Common myeloid progenitor, CD34-positive (primary cell): ENCODE measurements at regions not wholly inside any gene's neighbourhood (a gene's known extent, or its start where the extent isn't known, plus 50 kb on each side); places are given as distances from the start of the nearest gene placed in this dataset.

ENCODE experiments used
- CTCF ChIA-PET: fragments of 350-600 bp; sonication (Branson Sonifier 250); formaldehyde crosslinking; loops from one replicate; lab custom pipeline; 2021; ENCODE audit warnings: antibody characterized with exemption; lab: Charles Lee
- POLR2A ChIA-PET: fragments of 350-600 bp; sonication (Branson Sonifier 250); formaldehyde crosslinking; loops from one replicate; lab custom pipeline; 2021; ENCODE audit warnings: antibody characterized with exemption; lab: Charles Lee
- DNase-seq, 3 donors: peaks; one replicate each; pipeline versions ENCODE4 v3.0.0 to v3.0.0-alpha.2; 2013
- H3K27ac ChIP-seq, 2 experiments: 1 replicate in 1 of 2; 2 replicates in 1 of 2; pipeline ENCODE4 v1.7.0; 2013; ENCODE audit warnings: inconsistent platforms in 2 of 2, low read length in 2 of 2, mild to moderate bottlenecking in 2 of 2, low read depth in 1 of 2, moderate library complexity in 1 of 2; ENCODE audit not compliant: severe bottlenecking in 2 of 2, insufficient read depth in 1 of 2, poor library complexity in 1 of 2
- H3K27me3 ChIP-seq, 5 experiments: replicated peaks in 2 of 5; 1 replicate in 3 of 5; 2 replicates in 2 of 5; pipeline versions ENCODE4 v1.6.1 to v1.7.0; 2013; ENCODE audit warnings: low read length in 4 of 5, mild to moderate bottlenecking in 2 of 5, moderate library complexity in 2 of 5, inconsistent platforms in 1 of 5; ENCODE audit not compliant: insufficient read depth in 5 of 5, control insufficient read depth in 4 of 5
- H3K36me3 ChIP-seq, 4 experiments: 1 replicate in 2 of 4; 2 replicates in 2 of 4; pipeline versions ENCODE4 v1.6.1 to v1.7.0; 2013; ENCODE audit warnings: low read length in 3 of 4, control low read depth in 1 of 4, mild to moderate bottlenecking in 1 of 4; ENCODE audit not compliant: control insufficient read depth in 4 of 4, insufficient read depth in 4 of 4
- H3K4me1 ChIP-seq, 4 experiments: 1 replicate in 3 of 4; 2 replicates in 1 of 4; pipeline versions ENCODE4 v1.6.1 to v1.7.1; 2013; ENCODE audit warnings: low read length in 3 of 4, mild to moderate bottlenecking in 3 of 4, control low read depth in 1 of 4, inconsistent platforms in 1 of 4, moderate library complexity in 1 of 4; ENCODE audit not compliant: control insufficient read depth in 4 of 4, insufficient read depth in 4 of 4; ENCODE audit errors: control extremely low read depth in 1 of 4
- H3K4me3 ChIP-seq, 7 experiments: 1 replicate in 4 of 7; 2 replicates in 3 of 7; pipeline versions ENCODE4 v1.5.1 to v1.7.0; 2013; ENCODE audit warnings: mild to moderate bottlenecking in 7 of 7, low read length in 6 of 7, moderate library complexity in 6 of 7, inconsistent platforms in 2 of 7, low read depth in 2 of 7, control low read depth in 1 of 7; ENCODE audit not compliant: insufficient read depth in 4 of 7, control insufficient read depth in 1 of 7; ENCODE audit errors: extremely low read depth in 1 of 7
- H3K9me3 ChIP-seq, 5 experiments: 1 replicate in 4 of 5; 2 replicates in 1 of 5; pipeline versions ENCODE4 v1.6.1 to v1.7.1; 2013; ENCODE audit warnings: low read length in 4 of 5, mild to moderate bottlenecking in 2 of 5, inconsistent platforms in 1 of 5, low read depth in 1 of 5, moderate library complexity in 1 of 5; ENCODE audit not compliant: control insufficient read depth in 4 of 5, insufficient read depth in 2 of 5; ENCODE audit errors: control extremely low read depth in 1 of 5
- WGBS: methylation state at CpG from one replicate; pipeline ENCODE4 v1.1.5; 2013; ENCODE audit not compliant: insufficient coverage; 5-methylcytosine and 5-hydroxymethylcytosine counted together

DNA sequence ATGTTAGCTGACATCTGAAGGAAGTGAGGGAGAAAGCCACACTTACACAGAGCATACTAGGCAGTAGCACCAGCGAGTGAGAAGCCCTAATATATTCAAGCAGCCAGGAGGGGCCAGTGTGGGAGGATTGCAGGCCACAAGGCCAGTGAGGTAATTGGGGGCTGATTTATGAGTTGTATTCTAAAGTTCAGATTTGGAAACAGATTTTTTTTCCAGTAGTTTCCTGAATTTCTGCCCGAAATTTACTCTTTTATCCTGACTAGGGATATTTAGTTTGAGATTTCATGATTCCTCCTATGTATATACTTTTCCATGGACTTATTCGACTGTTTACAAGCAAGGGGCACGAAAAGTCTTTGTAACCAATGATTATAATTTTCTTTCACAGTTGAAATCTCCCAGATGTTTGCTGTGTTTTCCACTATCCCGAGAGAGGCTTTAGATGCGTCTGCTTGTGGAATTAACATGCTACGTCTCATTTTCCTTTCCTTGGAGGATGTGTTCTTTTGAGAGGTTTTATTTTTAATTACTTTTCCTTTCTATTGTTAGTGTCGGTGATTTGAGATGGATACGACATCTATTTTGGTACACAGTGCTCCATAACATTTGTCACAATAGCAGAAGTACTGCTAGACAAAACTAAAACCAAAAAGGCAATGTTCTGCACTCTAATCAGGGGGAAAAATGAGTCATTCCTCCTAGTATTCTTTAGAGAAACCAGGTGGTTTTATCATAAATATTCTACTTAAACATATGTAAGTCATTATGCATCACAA, 356.3 kb upstream of the HSF2 start:
- WGBS: 76% methylated on average over 3 of the region's 9 CpGs
- H3K36me3 ChIP-seq: no peaks in the 10 kb centered on the region
- ChIA-PET CTCF (no interaction called here), POLR2A (no interaction called here)
- no peak overlapping the region for H3K27ac ChIP-seq
- H3K4me1 ChIP-seq: no peaks in the 10 kb centered on the region
- peaks cover 0 to 3% (median 0%) of the 10 kb centered on the region in 5 experiments for H3K27me3 ChIP-seq
- no peaks in the 10 kb centered on the region for H3K9me3 ChIP-seq
- no peak for DNase-seq
- H3K4me3 ChIP-seq: no peak overlapping the region

- Histone ChIP-seq H3K4me3 (no peak overlapping the region), H3K27me3 (no peaks in the 10 kb centered on the region), H3K9me3 (no peaks in the 10 kb centered on the region), H3K36me3 (no peaks in the 10 kb centered on the region), H3K27ac (no peak overlapping the region), H3K4me1 (no peaks in the 10 kb centered on the region)
- CTCF ChIA-PET: no interaction called here
- no peak for DNase-seq
- WGBS: no CpG with 5 or more reads among the region's 3 CpGs
- POLR2A ChIA-PET: interaction anchor here (0.7 kb wide), 1 partner anchor 23 kb away, joined by 3 read pairs; no protein-coding TSS in a partner anchor
Observed at GRCh38 chr6:122048570-122048969, 350.9 kb upstream of the HSF2 start.

DNA sequence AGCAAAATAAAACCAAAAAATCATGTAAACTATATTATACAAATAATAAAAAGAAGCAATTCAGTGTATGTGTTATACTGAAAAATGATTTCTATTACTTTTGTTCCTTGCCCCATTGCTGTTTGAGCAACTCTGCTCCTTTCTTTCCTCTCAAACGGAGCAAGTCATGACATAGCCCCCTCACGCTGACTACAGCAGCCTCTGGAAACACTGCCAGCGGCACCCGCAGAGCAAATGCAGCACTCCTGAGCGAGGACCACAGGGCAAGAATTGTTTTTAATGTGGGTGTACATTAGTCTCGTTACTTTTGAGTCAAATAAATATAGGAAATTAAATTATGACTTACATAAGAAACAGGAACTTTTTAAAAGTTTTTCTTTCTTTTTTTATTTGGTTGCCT, 350.1 kb upstream of the HSF2 start:
- no peaks in the 10 kb centered on the region for H3K36me3 ChIP-seq
- no peaks in the 10 kb centered on the region for H3K4me1 ChIP-seq
- no peak for DNase-seq
- ChIA-PET POLR2A (interaction anchor here (0.7 kb wide), 1 partner anchor 22 kb away, joined by 3 read pairs; no protein-coding TSS in a partner anchor), CTCF (no interaction called here)
- no peaks in the 10 kb centered on the region for H3K27me3 ChIP-seq
- WGBS: no CpG with 5 or more reads among the region's 6 CpGs
- H3K4me3 ChIP-seq: no peak overlapping the region
- no peaks in the 10 kb centered on the region for H3K9me3 ChIP-seq
- no peak overlapping the region for H3K27ac ChIP-seq

- POLR2A ChIA-PET: no interaction called here
- CTCF ChIA-PET: no interaction called here
- DNase-seq: no peak
Observed at GRCh38 chr6:122050242-122050755, 349.2 kb upstream of the HSF2 start.

DNA sequence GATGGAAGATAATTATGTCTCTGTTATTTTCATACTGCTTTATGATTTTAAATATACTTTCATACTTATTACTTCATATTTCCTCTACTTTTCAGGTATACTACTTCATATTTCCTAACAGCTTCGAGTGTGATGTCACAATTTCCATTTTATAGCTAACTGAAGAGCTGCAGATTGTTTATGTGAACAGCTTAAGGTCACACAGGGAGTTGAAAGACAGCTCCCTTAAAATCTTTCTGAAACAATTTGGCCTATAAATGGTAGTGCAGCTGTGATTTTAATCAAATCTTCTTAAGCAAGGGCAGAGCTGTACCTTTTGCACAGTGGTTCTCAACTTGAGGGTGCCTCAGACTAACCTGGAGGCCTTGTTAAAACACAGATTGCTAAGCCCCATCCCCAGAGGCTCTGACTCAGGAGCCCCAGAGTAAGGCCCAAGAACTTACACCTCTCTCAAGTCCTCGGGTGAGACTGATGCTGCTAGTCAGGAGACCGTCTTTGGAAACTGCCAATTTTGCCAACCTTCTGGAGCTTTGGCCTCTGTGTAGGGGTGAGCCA, 347.0 kb upstream of the HSF2 start:
- ChIA-PET POLR2A (no interaction called here), CTCF (no interaction called here)
- H3K4me3 ChIP-seq: no peak overlapping the region
- no peak overlapping the region for H3K27ac ChIP-seq
- no peaks in the 10 kb centered on the region for H3K9me3 ChIP-seq
- no peaks in the 10 kb centered on the region for H3K36me3 ChIP-seq
- WGBS: 96% methylated on average over 2 of the region's 3 CpGs
- H3K27me3 ChIP-seq: no peaks in the 10 kb centered on the region
- H3K4me1 ChIP-seq: no peaks in the 10 kb centered on the region
- no peak for DNase-seq

More at GRCh38 chr6:122050242-122050755, 349.2 kb upstream of the HSF2 start:
- no peak overlapping the region for H3K27ac ChIP-seq
- no peak overlapping the region for H3K4me3 ChIP-seq
- no peaks in the 10 kb centered on the region for H3K9me3 ChIP-seq
- no peaks in the 10 kb centered on the region for H3K27me3 ChIP-seq
- no peaks in the 10 kb centered on the region for H3K4me1 ChIP-seq
- no peaks in the 10 kb centered on the region for H3K36me3 ChIP-seq

DNA sequence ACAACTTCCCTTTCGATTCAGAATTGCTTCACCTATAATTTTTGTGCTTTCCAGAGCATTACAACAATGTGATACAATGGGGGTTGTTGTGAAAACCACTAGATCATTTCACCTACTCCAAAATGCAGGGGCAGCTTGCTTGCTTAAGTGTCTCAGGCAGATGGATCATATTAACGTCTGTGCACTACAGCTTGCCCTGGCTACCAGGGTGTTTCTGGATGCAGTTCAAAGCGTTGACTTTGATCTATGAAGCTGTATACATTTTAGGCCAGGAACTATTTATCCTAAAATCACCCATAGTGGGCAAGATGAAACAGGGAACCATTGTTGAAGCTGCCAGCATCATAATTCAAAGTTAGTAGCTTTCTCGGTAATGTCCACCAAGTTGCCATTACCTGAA, 339.5 kb upstream of the HSF2 start:
- H3K9me3 ChIP-seq: no peaks in the 10 kb centered on the region
- H3K27me3 ChIP-seq: no peaks in the 10 kb centered on the region
- no peaks in the 10 kb centered on the region for H3K36me3 ChIP-seq
- 90% methylated on average over 2 of the region's 4 CpGs for WGBS
- ChIA-PET POLR2A (no interaction called here), CTCF (interaction anchor here (0.6 kb wide), 1 partner anchor 1003 kb away, joined by 3 read pairs; no protein-coding TSS in a partner anchor)
- no peak overlapping the region for H3K27ac ChIP-seq
- DNase-seq: no peak
- no peak overlapping the region for H3K4me3 ChIP-seq
- H3K4me1 ChIP-seq: no peaks in the 10 kb centered on the region

GRCh38 chr6:122061855-122062254, 337.6 kb upstream of the HSF2 start:
- H3K27ac ChIP-seq: no peak overlapping the region
- DNase-seq: no peak
- no peaks in the 10 kb centered on the region for H3K4me1 ChIP-seq
- WGBS: 100% methylated on average over 1 of the region's 3 CpGs
- no peaks in the 10 kb centered on the region for H3K36me3 ChIP-seq
- H3K4me3 ChIP-seq: no peak overlapping the region
- POLR2A ChIA-PET: no interaction called here
- H3K27me3 ChIP-seq: no peaks in the 10 kb centered on the region
- CTCF ChIA-PET: no interaction called here
- H3K9me3 ChIP-seq: no peaks in the 10 kb centered on the region
